DOHH2 (cell line): ENCODE measurements at regions not wholly inside any gene's neighbourhood (a gene's known extent, or its start where the extent isn't known, plus 50 kb on each side); places are given as distances from the start of the nearest gene placed in this dataset.

Experiments
- H3F3A ChIP-seq: fragments of 200-600 bp; sonication (generic), shearing (Covaris generic); 2 replicates; pipeline ENCODE4 v1.6.0; 2016; ENCODE audit warnings: antibody characterized with exemption, mild to moderate bottlenecking; ENCODE audit not compliant: control insufficient read depth, insufficient read depth
- H3K27ac ChIP-seq: fragments of 200-600 bp; sonication (generic); 2 replicates; pipeline ENCODE4 v1.5.1; 2014; ENCODE audit warnings: low read depth, mild to moderate bottlenecking, low read length, moderate library complexity
- H3K27me3 ChIP-seq: fragments of 200-600 bp; sonication (generic); 2 replicates; pipeline ENCODE4 v1.6.1; 2014; ENCODE audit warnings: mild to moderate bottlenecking, low read length, mixed read lengths; ENCODE audit not compliant: control insufficient read depth
- H3K36me3 ChIP-seq: fragments of 200-600 bp; sonication (generic); 2 replicates; pipeline ENCODE4 v1.6.1; 2014; ENCODE audit warnings: mild to moderate bottlenecking, low read length, moderate library complexity, mixed read lengths; ENCODE audit not compliant: control insufficient read depth
- H3K4me1 ChIP-seq: fragments of 200-600 bp; sonication (generic); 2 replicates; pipeline ENCODE4 v1.6.1; 2014; ENCODE audit warnings: mild to moderate bottlenecking, low read length, mixed read lengths; ENCODE audit not compliant: control insufficient read depth
- H3K4me2 ChIP-seq: fragments of 200-600 bp; sonication (generic); 2 replicates; pipeline ENCODE4 v1.6.0; 2014; ENCODE audit warnings: mild to moderate bottlenecking, low read length, moderate library complexity
- H3K4me3 ChIP-seq: fragments of 200-600 bp; sonication (generic); 2 replicates; pipeline ENCODE4 v1.5.1; 2014; ENCODE audit warnings: mild to moderate bottlenecking, low read length, mixed read lengths
- H3K79me2 ChIP-seq: fragments of 200-600 bp; sonication (generic); 2 replicates; pipeline ENCODE4 v1.6.1; 2014; ENCODE audit warnings: mild to moderate bottlenecking, low read length, mixed read lengths; ENCODE audit not compliant: control insufficient read depth
- H3K9me2 ChIP-seq: fragments of 200-600 bp; sonication (generic); replicated peaks from 2 replicates; pipeline ENCODE4 v1.6.1; 2014; ENCODE audit warnings: mild to moderate bottlenecking, low read length, mixed read lengths; ENCODE audit not compliant: control insufficient read depth
- H3K9me3 ChIP-seq: fragments of 200-600 bp; sonication (generic); 2 replicates; pipeline ENCODE4 v1.6.1; 2014; ENCODE audit warnings: antibody characterized with exemption, low read length, mixed read lengths; ENCODE audit not compliant: control insufficient read depth, insufficient read depth
- H4K20me1 ChIP-seq: fragments of 200-600 bp; sonication (generic); 2 replicates; pipeline ENCODE4 v1.6.0; 2014; ENCODE audit warnings: low read depth, mild to moderate bottlenecking, antibody characterized with exemption, low read length, moderate library complexity; ENCODE audit not compliant: control insufficient read depth, insufficient read depth
- EZH2phosphoT487 ChIP-seq: fragments of 200-600 bp; sonication (generic); IDR thresholded peaks from 2 replicates; pipeline ENCODE4 v1.6.1; 2017; ENCODE audit warnings: borderline replicate concordance, mild to moderate bottlenecking, antibody characterized with exemption, low read length, moderate library complexity, mixed read lengths
- TF ChIP-seq, protein P1 (sequence below): fragments of 200-600 bp; sonication (generic); IDR thresholded peaks from one replicate; pipeline ENCODE4 v1.5.1; 2014; ENCODE audit warnings: antibody characterized with exemption, mild to moderate bottlenecking, low read depth, low read length; ENCODE audit not compliant: poor library complexity, severe bottlenecking

DNA sequence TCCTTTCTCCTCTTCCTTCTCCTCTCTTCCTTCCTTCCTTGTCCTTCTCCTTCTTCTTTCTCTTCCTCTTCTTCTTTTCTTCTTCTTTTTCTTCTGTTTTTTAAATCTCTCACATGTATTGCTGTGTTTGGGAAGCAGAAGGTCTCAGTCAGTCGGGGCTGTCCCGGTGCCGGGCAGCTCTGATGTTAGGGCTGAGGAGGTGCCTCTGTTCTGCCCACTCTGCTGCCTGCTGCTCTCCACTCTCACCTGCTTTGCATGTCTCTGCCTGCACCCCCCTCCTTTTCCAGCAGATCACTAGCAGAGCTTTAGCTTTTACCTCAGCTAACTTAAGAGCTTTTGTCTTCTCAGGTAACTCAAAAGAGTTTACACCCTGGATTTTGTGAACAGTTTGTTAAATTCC, 276.6 kb downstream of the CHRM3 start:
- no peak overlapping the region for H3K4me2 ChIP-seq
- no peak overlapping the region for H3K27ac ChIP-seq
- H3K79me2 ChIP-seq = no peaks in the 10 kb centered on the region
- no peak overlapping the region for H3K4me3 ChIP-seq
- no peaks in the 10 kb centered on the region for H3K9me3 ChIP-seq
- H3K36me3 ChIP-seq = no peaks in the 10 kb centered on the region
- no peaks in the 10 kb centered on the region for H3F3A ChIP-seq
- H3K27me3 ChIP-seq = no peaks in the 10 kb centered on the region
- no peaks in the 10 kb centered on the region for H3K9me2 ChIP-seq
- TF ChIP-seq, protein P1, sequence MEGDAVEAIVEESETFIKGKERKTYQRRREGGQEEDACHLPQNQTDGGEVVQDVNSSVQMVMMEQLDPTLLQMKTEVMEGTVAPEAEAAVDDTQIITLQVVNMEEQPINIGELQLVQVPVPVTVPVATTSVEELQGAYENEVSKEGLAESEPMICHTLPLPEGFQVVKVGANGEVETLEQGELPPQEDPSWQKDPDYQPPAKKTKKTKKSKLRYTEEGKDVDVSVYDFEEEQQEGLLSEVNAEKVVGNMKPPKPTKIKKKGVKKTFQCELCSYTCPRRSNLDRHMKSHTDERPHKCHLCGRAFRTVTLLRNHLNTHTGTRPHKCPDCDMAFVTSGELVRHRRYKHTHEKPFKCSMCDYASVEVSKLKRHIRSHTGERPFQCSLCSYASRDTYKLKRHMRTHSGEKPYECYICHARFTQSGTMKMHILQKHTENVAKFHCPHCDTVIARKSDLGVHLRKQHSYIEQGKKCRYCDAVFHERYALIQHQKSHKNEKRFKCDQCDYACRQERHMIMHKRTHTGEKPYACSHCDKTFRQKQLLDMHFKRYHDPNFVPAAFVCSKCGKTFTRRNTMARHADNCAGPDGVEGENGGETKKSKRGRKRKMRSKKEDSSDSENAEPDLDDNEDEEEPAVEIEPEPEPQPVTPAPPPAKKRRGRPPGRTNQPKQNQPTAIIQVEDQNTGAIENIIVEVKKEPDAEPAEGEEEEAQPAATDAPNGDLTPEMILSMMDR = no peak
- TF ChIP-seq EZH2phosphoT487 = no peak
- H3K4me1 ChIP-seq = no peaks in the 10 kb centered on the region
- H4K20me1 ChIP-seq = no peaks in the 10 kb centered on the region

DNA sequence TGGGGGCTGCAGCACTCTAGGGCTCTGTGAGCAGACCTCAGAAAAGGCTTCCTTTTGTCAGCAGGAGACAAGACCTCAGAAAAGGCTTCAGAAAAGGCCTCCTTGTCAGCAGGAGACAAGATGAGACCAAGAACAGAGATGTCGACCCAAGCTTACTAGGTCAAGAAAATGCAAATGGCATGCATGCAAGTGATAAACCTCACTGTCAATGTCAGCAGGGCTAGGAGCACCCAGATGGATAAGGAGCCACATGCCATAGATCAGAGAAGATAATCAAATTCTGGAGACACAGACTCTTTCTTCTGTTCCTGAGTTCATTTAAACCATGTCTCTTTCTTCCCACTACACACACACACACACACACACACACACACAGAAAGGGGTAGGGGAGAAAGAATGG, 285.9 kb downstream of the CHRM3 start:
- H3K79me2 ChIP-seq = no peaks in the 10 kb centered on the region
- H3K4me1 ChIP-seq = no peaks in the 10 kb centered on the region
- H3K27ac ChIP-seq = no peak overlapping the region
- no peak overlapping the region for H3K4me2 ChIP-seq
- TF ChIP-seq, protein P1 = no peak
- no peak for TF ChIP-seq EZH2phosphoT487
- H4K20me1 ChIP-seq = no peaks in the 10 kb centered on the region
- no peaks in the 10 kb centered on the region for H3K36me3 ChIP-seq
- no peak overlapping the region for H3K4me3 ChIP-seq
- no peaks in the 10 kb centered on the region for H3K9me3 ChIP-seq
- H3K27me3 ChIP-seq = no peaks in the 10 kb centered on the region
- no peaks in the 10 kb centered on the region for H3F3A ChIP-seq
- no peaks in the 10 kb centered on the region for H3K9me2 ChIP-seq

DNA sequence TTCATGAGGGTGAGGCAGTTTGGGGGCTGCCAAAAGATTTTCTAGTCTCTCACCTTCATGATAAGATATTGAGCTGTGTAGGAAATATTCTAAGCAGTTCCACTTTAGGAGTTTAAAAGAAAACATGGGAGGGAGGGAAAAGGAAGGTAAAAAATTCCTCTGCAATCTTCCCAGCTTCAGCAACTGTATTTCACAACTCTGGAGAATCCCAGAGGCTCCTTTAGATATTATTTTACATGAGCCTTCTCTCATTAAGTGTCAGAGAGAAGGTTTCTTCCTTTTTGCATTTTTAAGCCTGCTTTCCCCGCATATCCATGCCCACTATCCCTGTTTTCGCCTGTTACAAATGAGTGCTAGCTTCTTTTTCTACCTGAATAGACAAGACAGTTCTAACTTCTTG, 289.4 kb downstream of the CHRM3 start:
- Histone ChIP-seq H3K27ac (no peak overlapping the region), H3K4me3 (no peak overlapping the region), H4K20me1 (no peaks in the 10 kb centered on the region), H3F3A (no peaks in the 10 kb centered on the region), H3K4me1 (no peaks in the 10 kb centered on the region), H3K4me2 (no peak overlapping the region), H3K36me3 (no peaks in the 10 kb centered on the region), H3K9me2 (no peaks in the 10 kb centered on the region), H3K79me2 (no peaks in the 10 kb centered on the region), H3K9me3 (no peaks in the 10 kb centered on the region), H3K27me3 (no peaks in the 10 kb centered on the region)
- no peak for TF ChIP-seq EZH2phosphoT487
- TF ChIP-seq, protein P1 = no peak
